ENCODE measurements at regions not wholly inside any gene's neighbourhood (a gene's known extent, or its start where the extent isn't known, plus 50 kb on each side); places are given as distances from the start of the nearest gene placed in this dataset.

GRCh38 chr4:79046016-79046592 is 106.9 kb upstream of the PAQR3 start:
- intact Hi-C loops (cut with DNase I), result loop anchor here in 1 of 2 donors (10.0 kb wide), 1 partner anchor 529 kb away; no protein-coding TSS in a partner anchor
- DNase-seq, result no peak
- H3K9me3 ChIP-seq, result no peaks in the 10 kb centered on the region
- no peak for ATAC-seq
- 58 to 69% (median 59%) methylated on average over 4 of the region's 4 CpGs for WGBS, 3 donors
- H3K27ac ChIP-seq, result no peak overlapping the region
- no peak overlapping the region for H3K4me3 ChIP-seq
- H3K36me3 ChIP-seq (ENCODE audit: insufficient read depth in 1 of 2, low read depth in 1 of 2), result no peaks in the 10 kb centered on the region
- no peak for TF ChIP-seq CTCF (IDR thresholded peaks at IDR 0.05)
- H3K4me1 ChIP-seq, result no peaks in the 10 kb centered on the region
- no peaks in the 10 kb centered on the region for H3K27me3 ChIP-seq (ENCODE audit: insufficient read depth in 3 of 3, low read length in 2 of 3)

- H3K9me3 ChIP-seq, result no peaks in the 10 kb centered on the region
- no peak overlapping the region for H3K27ac ChIP-seq
- intact Hi-C loops (cut with DNase I), result loop anchor here in 1 of 2 donors (10.0 kb wide), 1 partner anchor 531 kb away; no protein-coding TSS in a partner anchor
- no peaks in the 10 kb centered on the region for H3K4me1 ChIP-seq
- no peak for DNase-seq
- H3K27me3 ChIP-seq (ENCODE audit: insufficient read depth in 3 of 3, low read length in 2 of 3), result no peaks in the 10 kb centered on the region
- H3K36me3 ChIP-seq (ENCODE audit: insufficient read depth in 1 of 2, low read depth in 1 of 2), result no peaks in the 10 kb centered on the region
- H3K4me3 ChIP-seq, result no peak overlapping the region
- WGBS, 3 donors, result 63 to 78% (median 65%) methylated on average over 2 of the region's 2 CpGs
- ATAC-seq, result no peak
- no peak for TF ChIP-seq CTCF (IDR thresholded peaks at IDR 0.05)
Observed at GRCh38 chr4:79044141-79044659, 105.0 kb upstream of the PAQR3 start.

GRCh38 chr4:79043138-79043537 is 103.9 kb upstream of the PAQR3 start:
- Histone ChIP-seq H3K9me3 (no peaks in the 10 kb centered on the region), H3K36me3 (ENCODE audit: insufficient read depth in 1 of 2, low read depth in 1 of 2) (no peaks in the 10 kb centered on the region), H3K27ac (no peak overlapping the region), H3K27me3 (ENCODE audit: insufficient read depth in 3 of 3, low read length in 2 of 3) (no peaks in the 10 kb centered on the region), H3K4me3 (no peak overlapping the region), H3K4me1 (no peaks in the 10 kb centered on the region)
- TF ChIP-seq CTCF (IDR thresholded peaks at IDR 0.05), result no peak
- DNase-seq (no peak), ATAC-seq (no peak)
- WGBS, 3 donors, result 88 to 90% (median 89%) methylated on average over 6 of the region's 6 CpGs
- intact Hi-C loops (cut with DNase I), result loop anchor here in 1 of 2 donors (10.0 kb wide), 1 partner anchor 532 kb away; no protein-coding TSS in a partner anchor

- no peak for DNase-seq
- Histone ChIP-seq H3K36me3 (ENCODE audit: insufficient read depth in 1 of 2, low read depth in 1 of 2) (no peaks in the 10 kb centered on the region), H3K4me1 (no peaks in the 10 kb centered on the region), H3K4me3 (no peak overlapping the region), H3K9me3 (no peaks in the 10 kb centered on the region), H3K27me3 (ENCODE audit: insufficient read depth in 3 of 3, low read length in 2 of 3) (no peaks in the 10 kb centered on the region), H3K27ac (no peak overlapping the region)
- intact Hi-C loops (cut with DNase I), result loop anchor here in 1 of 2 donors (10.0 kb wide), 1 partner anchor 533 kb away; no protein-coding TSS in a partner anchor
- ATAC-seq, result peak in 2 of 4 donors; percentile 40 to 61
- peak; percentile 54 for TF ChIP-seq CTCF (IDR thresholded peaks at IDR 0.05)
- 89 to 100% (median 100%) methylated on average over 1 of the region's 1 CpG for WGBS, 3 donors
Observed at GRCh38 chr4:79042079-79042674, 102.9 kb upstream of the PAQR3 start.
